ENCODE measurements at regions not wholly inside any gene's neighbourhood (a gene's known extent, or its start where the extent isn't known, plus 50 kb on each side); places are given as distances from the start of the nearest gene placed in this dataset.

DNA sequence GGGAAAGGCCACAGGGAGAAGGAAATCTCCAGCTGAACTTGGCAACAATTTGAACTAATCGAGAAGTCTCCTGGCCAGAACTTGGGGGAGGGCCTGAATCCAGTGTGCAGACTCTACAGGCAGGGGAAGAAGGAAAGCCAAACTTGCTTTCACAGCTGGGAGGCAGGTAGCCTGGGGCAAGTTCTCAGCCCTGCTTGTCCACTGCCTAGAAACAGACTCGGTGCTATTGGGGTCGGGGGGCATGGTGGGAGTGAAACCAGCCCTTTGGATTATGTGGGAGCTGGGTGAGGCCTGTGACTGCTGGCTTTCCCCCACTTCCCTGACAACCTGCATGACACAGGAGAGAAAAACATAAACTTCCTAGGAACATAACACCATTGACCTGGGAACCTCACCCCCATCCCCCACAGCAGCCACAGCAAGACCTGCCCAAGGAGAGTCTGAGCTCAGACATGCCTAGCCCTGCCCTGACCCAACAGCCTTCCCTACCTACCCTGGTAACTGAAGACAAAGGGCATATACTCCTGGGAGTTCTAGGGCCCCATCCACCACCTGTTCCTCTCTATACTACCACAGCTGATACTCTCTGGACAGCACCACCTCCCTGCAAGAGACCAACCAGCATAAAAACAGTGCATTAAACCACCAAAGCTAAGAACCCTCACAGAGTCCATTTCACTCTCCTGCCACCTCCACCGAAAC lies 103.7 kb upstream of the MNS1 start:
- TF ChIP-seq RAD21 (IDR thresholded peaks at IDR 0.05; ENCODE audit: low read depth) (no peak), EGR1 (IDR thresholded peaks at IDR 0.05) (no peak), FOXM1 (IDR thresholded peaks at IDR 0.05; ENCODE audit: borderline replicate concordance, low read depth) (no peak), NFIC (IDR thresholded peaks at IDR 0.05) (no peak)

DNA sequence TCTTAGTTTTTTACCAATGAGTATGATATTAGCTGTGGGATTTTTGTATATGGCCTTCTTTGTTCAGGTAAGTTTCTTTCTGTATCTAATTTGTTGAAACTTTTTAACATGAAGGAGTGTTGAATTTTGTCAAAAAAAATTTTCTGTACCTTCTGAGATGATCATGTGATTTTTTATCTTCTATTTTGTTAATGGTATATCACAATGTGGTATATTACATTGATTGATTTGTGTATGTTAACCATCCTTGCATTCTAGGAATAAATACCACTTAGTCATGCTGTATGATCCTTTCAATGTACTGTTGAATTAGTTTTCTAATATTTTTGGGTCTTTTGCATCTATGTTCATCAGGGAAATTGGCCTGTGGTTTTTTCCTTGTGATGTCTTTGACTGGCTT lies 92.5 kb upstream of the MNS1 start:
- no peak for TF ChIP-seq ZBTB7A (IDR thresholded peaks at IDR 0.05; ENCODE audit: low read depth)
- no peak for TF ChIP-seq YY1 (IDR thresholded peaks at IDR 0.05; ENCODE audit: low read depth)
- TF ChIP-seq CEBPB (IDR thresholded peaks at IDR 0.05): no peak
- no peak for TF ChIP-seq NFIC (IDR thresholded peaks at IDR 0.05)
- TF ChIP-seq TAF1 (IDR thresholded peaks at IDR 0.05; ENCODE audit: low read depth): no peak
- no peak for TF ChIP-seq FOXM1 (IDR thresholded peaks at IDR 0.05; ENCODE audit: borderline replicate concordance, low read depth)
- TF ChIP-seq, protein P1, sequence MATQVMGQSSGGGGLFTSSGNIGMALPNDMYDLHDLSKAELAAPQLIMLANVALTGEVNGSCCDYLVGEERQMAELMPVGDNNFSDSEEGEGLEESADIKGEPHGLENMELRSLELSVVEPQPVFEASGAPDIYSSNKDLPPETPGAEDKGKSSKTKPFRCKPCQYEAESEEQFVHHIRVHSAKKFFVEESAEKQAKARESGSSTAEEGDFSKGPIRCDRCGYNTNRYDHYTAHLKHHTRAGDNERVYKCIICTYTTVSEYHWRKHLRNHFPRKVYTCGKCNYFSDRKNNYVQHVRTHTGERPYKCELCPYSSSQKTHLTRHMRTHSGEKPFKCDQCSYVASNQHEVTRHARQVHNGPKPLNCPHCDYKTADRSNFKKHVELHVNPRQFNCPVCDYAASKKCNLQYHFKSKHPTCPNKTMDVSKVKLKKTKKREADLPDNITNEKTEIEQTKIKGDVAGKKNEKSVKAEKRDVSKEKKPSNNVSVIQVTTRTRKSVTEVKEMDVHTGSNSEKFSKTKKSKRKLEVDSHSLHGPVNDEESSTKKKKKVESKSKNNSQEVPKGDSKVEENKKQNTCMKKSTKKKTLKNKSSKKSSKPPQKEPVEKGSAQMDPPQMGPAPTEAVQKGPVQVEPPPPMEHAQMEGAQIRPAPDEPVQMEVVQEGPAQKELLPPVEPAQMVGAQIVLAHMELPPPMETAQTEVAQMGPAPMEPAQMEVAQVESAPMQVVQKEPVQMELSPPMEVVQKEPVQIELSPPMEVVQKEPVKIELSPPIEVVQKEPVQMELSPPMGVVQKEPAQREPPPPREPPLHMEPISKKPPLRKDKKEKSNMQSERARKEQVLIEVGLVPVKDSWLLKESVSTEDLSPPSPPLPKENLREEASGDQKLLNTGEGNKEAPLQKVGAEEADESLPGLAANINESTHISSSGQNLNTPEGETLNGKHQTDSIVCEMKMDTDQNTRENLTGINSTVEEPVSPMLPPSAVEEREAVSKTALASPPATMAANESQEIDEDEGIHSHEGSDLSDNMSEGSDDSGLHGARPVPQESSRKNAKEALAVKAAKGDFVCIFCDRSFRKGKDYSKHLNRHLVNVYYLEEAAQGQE (IDR thresholded peaks at IDR 0.05; ENCODE audit: low read depth): no peak
- TF ChIP-seq EGR1 (IDR thresholded peaks at IDR 0.05): no peak
- TF ChIP-seq, protein P2, sequence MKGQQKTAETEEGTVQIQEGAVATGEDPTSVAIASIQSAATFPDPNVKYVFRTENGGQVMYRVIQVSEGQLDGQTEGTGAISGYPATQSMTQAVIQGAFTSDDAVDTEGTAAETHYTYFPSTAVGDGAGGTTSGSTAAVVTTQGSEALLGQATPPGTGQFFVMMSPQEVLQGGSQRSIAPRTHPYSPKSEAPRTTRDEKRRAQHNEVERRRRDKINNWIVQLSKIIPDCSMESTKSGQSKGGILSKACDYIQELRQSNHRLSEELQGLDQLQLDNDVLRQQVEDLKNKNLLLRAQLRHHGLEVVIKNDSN (IDR thresholded peaks at IDR 0.05): no peak
- TF ChIP-seq, protein P3, sequence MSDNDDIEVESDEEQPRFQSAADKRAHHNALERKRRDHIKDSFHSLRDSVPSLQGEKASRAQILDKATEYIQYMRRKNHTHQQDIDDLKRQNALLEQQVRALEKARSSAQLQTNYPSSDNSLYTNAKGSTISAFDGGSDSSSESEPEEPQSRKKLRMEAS (IDR thresholded peaks at IDR 0.05): no peak
- TF ChIP-seq CREB1 (IDR thresholded peaks at IDR 0.05; ENCODE audit: low read depth): no peak
- TF ChIP-seq TCF12 (IDR thresholded peaks at IDR 0.05; ENCODE audit: low read depth): no peak
- no peak for TF ChIP-seq TEAD4 (IDR thresholded peaks at IDR 0.05)
- no peak for TF ChIP-seq EP300 (IDR thresholded peaks at IDR 0.05; ENCODE audit: borderline replicate concordance)
- TF ChIP-seq RAD21 (IDR thresholded peaks at IDR 0.05; ENCODE audit: low read depth): no peak

DNA sequence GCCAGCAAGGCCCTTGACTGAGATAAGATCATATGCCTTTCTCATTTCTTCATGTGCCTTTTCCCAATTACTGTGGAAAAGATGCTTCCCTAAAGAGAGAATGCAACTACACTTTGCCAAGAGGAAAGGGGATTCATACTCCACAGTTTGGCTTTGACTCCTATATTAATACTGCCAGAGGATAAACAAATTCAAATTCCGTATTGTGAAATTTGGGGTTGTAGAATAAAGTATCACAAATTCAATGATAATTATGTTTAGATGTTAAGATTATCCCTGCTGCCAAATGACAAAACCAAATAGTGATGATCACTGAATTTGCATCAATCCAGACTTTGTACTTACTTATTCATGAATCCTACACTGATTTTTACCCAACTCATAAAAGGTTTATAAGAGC lies 88.5 kb upstream of the MNS1 start:
- TF ChIP-seq CEBPB (IDR thresholded peaks at IDR 0.05) (no peak), ZBTB7A (IDR thresholded peaks at IDR 0.05; ENCODE audit: low read depth) (no peak), TAF1 (IDR thresholded peaks at IDR 0.05; ENCODE audit: low read depth) (no peak), TCF12 (IDR thresholded peaks at IDR 0.05; ENCODE audit: low read depth) (no peak), FOXM1 (IDR thresholded peaks at IDR 0.05; ENCODE audit: borderline replicate concordance, low read depth) (no peak), RAD21 (IDR thresholded peaks at IDR 0.05; ENCODE audit: low read depth) (no peak), EGR1 (IDR thresholded peaks at IDR 0.05) (no peak), EP300 (IDR thresholded peaks at IDR 0.05; ENCODE audit: borderline replicate concordance) (no peak), YY1 (IDR thresholded peaks at IDR 0.05; ENCODE audit: low read depth) (no peak), TEAD4 (IDR thresholded peaks at IDR 0.05) (no peak), NFIC (IDR thresholded peaks at IDR 0.05) (no peak), CREB1 (IDR thresholded peaks at IDR 0.05; ENCODE audit: low read depth) (no peak)
- TF ChIP-seq, protein P3 (IDR thresholded peaks at IDR 0.05): no peak
- TF ChIP-seq, protein P1 (IDR thresholded peaks at IDR 0.05; ENCODE audit: low read depth): no peak
- TF ChIP-seq, protein P2 (IDR thresholded peaks at IDR 0.05): no peak

DNA sequence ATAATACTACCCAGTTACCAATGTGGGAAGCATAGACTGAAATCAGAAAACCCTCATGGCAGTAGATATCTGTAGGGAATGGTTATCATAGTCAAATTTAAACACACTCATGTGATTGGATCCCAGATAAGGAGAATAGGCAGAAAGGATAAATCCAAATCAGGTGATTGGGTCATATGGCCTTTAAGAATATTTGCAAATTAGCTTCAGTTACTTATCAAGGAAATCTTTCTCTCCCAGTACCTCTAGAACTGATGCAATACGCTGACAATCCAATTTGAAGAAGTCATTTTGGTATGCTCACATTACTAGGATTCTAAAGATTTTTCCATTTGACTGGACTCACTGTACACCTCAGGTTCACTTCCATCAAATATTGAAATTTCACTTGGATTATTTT lies 87.7 kb upstream of the MNS1 start:
- TF ChIP-seq NFIC (IDR thresholded peaks at IDR 0.05): no peak
- no peak for TF ChIP-seq YY1 (IDR thresholded peaks at IDR 0.05; ENCODE audit: low read depth)
- no peak for TF ChIP-seq CEBPB (IDR thresholded peaks at IDR 0.05)
- no peak for TF ChIP-seq TAF1 (IDR thresholded peaks at IDR 0.05; ENCODE audit: low read depth)

DNA sequence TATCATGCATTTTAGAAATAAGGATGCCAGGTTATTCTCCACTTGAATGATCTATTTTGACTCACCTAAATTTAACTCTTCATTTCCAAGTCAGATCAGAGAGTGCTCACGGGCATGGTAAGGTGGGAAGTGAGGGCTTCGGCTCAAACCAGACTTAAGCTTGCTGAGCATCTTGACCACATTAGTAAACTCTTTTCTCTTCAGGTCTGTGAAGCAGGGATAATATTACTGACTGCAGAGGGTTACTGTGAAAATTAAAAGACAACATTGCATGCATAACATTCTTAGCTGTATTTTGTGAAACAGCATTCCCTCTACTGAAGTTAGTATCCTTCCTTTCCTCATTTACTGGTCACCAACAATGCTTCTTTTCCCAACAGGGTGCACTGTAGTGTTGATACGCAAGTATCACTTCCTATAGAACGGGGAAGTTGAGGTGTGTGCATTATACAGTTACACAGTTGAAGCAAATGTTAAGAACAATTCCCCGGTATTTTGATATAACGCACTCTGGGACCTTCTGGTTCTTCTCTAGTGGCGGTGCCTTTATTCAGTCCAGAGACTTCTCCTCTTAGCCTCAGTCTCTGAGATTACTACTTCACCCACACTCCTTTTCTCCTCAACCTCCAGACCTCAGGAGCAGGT lies 74.1 kb upstream of the MNS1 start:
- TF ChIP-seq ZBTB7A (IDR thresholded peaks at IDR 0.05; ENCODE audit: low read depth) (no peak), YY1 (IDR thresholded peaks at IDR 0.05; ENCODE audit: low read depth) (no peak), TEAD4 (IDR thresholded peaks at IDR 0.05) (no peak), EGR1 (IDR thresholded peaks at IDR 0.05) (no peak), EP300 (IDR thresholded peaks at IDR 0.05; ENCODE audit: borderline replicate concordance) (no peak), RAD21 (IDR thresholded peaks at IDR 0.05; ENCODE audit: low read depth) (no peak), NFIC (IDR thresholded peaks at IDR 0.05) (no peak), TAF1 (IDR thresholded peaks at IDR 0.05; ENCODE audit: low read depth) (no peak), CREB1 (IDR thresholded peaks at IDR 0.05; ENCODE audit: low read depth) (no peak), CEBPB (IDR thresholded peaks at IDR 0.05) (no peak), FOXM1 (IDR thresholded peaks at IDR 0.05; ENCODE audit: borderline replicate concordance, low read depth) (no peak), TCF12 (IDR thresholded peaks at IDR 0.05; ENCODE audit: low read depth) (no peak)
- TF ChIP-seq, protein P1 (IDR thresholded peaks at IDR 0.05; ENCODE audit: low read depth): no peak
- TF ChIP-seq, protein P2 (IDR thresholded peaks at IDR 0.05): no peak
- TF ChIP-seq, protein P3 (IDR thresholded peaks at IDR 0.05): no peak
